ENCODE measurements at regions not wholly inside any gene's neighbourhood (a gene's known extent, or its start where the extent isn't known, plus 50 kb on each side); places are given as distances from the start of the nearest gene placed in this dataset.
A peak's percentile ranks its signal among the peaks of the same experiment; 100 is the strongest.
"Not testable (repeated sequence)": the region's sequence is repeated elsewhere in the genome, so short reads cannot be mapped to it uniquely, and the experiment has no call there.

GRCh38 chr12:62008703-62009102 is 251.5 kb upstream of the USP15 start (continued):
- TF ChIP-seq ZNF281 (CRISPR knock-in tag; IDR thresholded peaks at IDR 0.05): no peak

- CTCF ChIA-PET: no interaction called here
- H3K27me3 Mint-ChIP-seq (ENCODE audit: low read depth): no peaks in the 10 kb centered on the region
- H3K27ac Mint-ChIP-seq: no peak overlapping the region
- no peak for DNase-seq (ENCODE audit: low spot score)
- no peak for ATAC-seq
- POLR2A ChIA-PET: no interaction called here
- TF ChIP-seq, protein P1, sequence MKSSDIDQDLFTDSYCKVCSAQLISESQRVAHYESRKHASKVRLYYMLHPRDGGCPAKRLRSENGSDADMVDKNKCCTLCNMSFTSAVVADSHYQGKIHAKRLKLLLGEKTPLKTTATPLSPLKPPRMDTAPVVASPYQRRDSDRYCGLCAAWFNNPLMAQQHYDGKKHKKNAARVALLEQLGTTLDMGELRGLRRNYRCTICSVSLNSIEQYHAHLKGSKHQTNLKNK (CRISPR knock-in tag; IDR thresholded peaks at IDR 0.05): no peak
- no peak for TF ChIP-seq FOXK1 (CRISPR knock-in tag; IDR thresholded peaks at IDR 0.05)
- no peak for TF ChIP-seq IRF2 (CRISPR knock-in tag; IDR thresholded peaks at IDR 0.05; ENCODE audit: borderline replicate concordance, low read depth)
- no peak for TF ChIP-seq E2F4 (CRISPR knock-in tag; IDR thresholded peaks at IDR 0.05; ENCODE audit: borderline replicate concordance, low read depth)
- TF ChIP-seq ZNF219 (CRISPR knock-in tag; IDR thresholded peaks at IDR 0.05; ENCODE audit: borderline replicate concordance): no peak
- 0 out of 2 replicates have a peak, but pooled peaks cover 6% of the 10 kb centered on the region for H3K9me3 Mint-ChIP-seq
- H3K4me1 Mint-ChIP-seq: peaks cover 2% of the 10 kb centered on the region; the same call in 1 of the 2 replicates
- H3K36me3 Mint-ChIP-seq: no peaks in the 10 kb centered on the region
- no peak overlapping the region for H3K4me3 Mint-ChIP-seq
Observed at GRCh38 chr12:62009445-62009844, 250.8 kb upstream of the USP15 start.

GRCh38 chr12:62010331-62010906 is 249.8 kb upstream of the USP15 start:
- DNase-seq (ENCODE audit: low spot score); H3K9me3 Mint-ChIP-seq; POLR2A ChIA-PET; H3K27ac Mint-ChIP-seq; H3K4me1 Mint-ChIP-seq; CTCF ChIA-PET; H3K36me3 Mint-ChIP-seq; H3K27me3 Mint-ChIP-seq (ENCODE audit: low read depth); H3K4me3 Mint-ChIP-seq; ATAC-seq: not testable (repeated sequence)

- H3K27ac Mint-ChIP-seq; H3K4me3 Mint-ChIP-seq; DNase-seq (ENCODE audit: low spot score); POLR2A ChIA-PET; H3K4me1 Mint-ChIP-seq; ATAC-seq; H3K27me3 Mint-ChIP-seq (ENCODE audit: low read depth); H3K36me3 Mint-ChIP-seq; H3K9me3 Mint-ChIP-seq; CTCF ChIA-PET: not testable (repeated sequence)
Observed at GRCh38 chr12:62010973-62011372, 249.2 kb upstream of the USP15 start.

DNA sequence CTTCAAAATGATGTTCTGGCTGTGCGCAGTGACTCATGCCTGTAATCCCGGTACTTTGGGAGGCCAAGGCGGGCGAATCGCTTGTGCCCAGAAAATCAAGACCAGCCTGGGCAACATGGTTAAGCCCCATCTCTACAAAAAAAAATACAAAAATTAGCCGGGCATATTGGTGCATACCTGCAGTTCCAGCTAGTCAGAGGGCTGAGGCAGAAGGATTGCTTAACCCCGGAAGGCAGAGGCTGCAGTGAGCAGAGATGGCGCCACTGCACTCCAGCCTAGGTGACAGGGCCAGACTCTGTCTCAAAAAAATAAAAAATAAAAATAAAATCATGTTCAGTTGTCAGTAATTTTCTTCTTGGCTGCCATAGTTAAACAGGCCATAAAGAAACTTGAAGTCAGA is 245.9 kb upstream of the USP15 start:
- POLR2A ChIA-PET: no interaction called here
- ATAC-seq (peak; percentile 47; the same call in 1 of the 2 replicates), DNase-seq (ENCODE audit: low spot score) (no peak)
- no peaks in the 10 kb centered on the region for H3K36me3 Mint-ChIP-seq
- H3K4me1 Mint-ChIP-seq: no peaks in the 10 kb centered on the region
- H3K9me3 Mint-ChIP-seq: 0 out of 2 replicates have a peak, but pooled peaks cover 6% of the 10 kb centered on the region
- CTCF ChIA-PET: interaction anchor here (0.9 to 1.2 kb wide), 2 partner anchors 110 to 171 kb away, joined by 3 to 4 read pairs; no protein-coding TSS in a partner anchor
- no peaks in the 10 kb centered on the region for H3K27me3 Mint-ChIP-seq (ENCODE audit: low read depth)
- TF ChIP-seq NFATC4 (CRISPR knock-in tag; IDR thresholded peaks at IDR 0.05) (no peak), PREB (CRISPR knock-in tag; IDR thresholded peaks at IDR 0.05; ENCODE audit: borderline replicate concordance) (no peak), JAZF1 (CRISPR knock-in tag; IDR thresholded peaks at IDR 0.05) (no peak), OVOL2 (CRISPR knock-in tag; IDR thresholded peaks at IDR 0.05; ENCODE audit: borderline replicate concordance) (no peak), SMAD3 (CRISPR knock-in tag; IDR thresholded peaks at IDR 0.05; ENCODE audit: borderline replicate concordance) (no peak), ZNF219 (CRISPR knock-in tag; IDR thresholded peaks at IDR 0.05; ENCODE audit: borderline replicate concordance) (no peak), ZNF671 (CRISPR knock-in tag; IDR thresholded peaks at IDR 0.05) (no peak), ELF4 (CRISPR knock-in tag; IDR thresholded peaks at IDR 0.05; ENCODE audit: low read depth) (no peak), SMAD4 (CRISPR knock-in tag; IDR thresholded peaks at IDR 0.05) (no peak), USF2 (CRISPR knock-in tag; IDR thresholded peaks at IDR 0.05) (no peak), ZNF138 (CRISPR knock-in tag; conservative IDR thresholded peaks at IDR 0.05) (no peak), ATF1 (CRISPR knock-in tag; IDR thresholded peaks at IDR 0.05) (no peak)
- no peak overlapping the region for H3K27ac Mint-ChIP-seq
- H3K4me3 Mint-ChIP-seq: no peak overlapping the region
